HCT116 (cell line): ENCODE measurements at regions not wholly inside any gene's neighbourhood (a gene's known extent, or its start where the extent isn't known, plus 50 kb on each side); places are given as distances from the start of the nearest gene placed in this dataset.

Experiments used
- ATAC-seq: fragments of 200-7000 bp; cut with Tn5 transposase; 2 replicates; pipeline ENCODE4 v1.9.1; 2020; ENCODE audit warnings: mild to moderate bottlenecking, moderate library complexity
- BruUV-seq: library from RNA; stranded (reverse); fragments of 400-500 nt; replicated peaks from 2 replicates; lab custom pipeline; 2021; lab: Mats Ljungman, UMichigan
- CTCF ChIA-PET: fragments of 300-600 bp; sonication (Branson Sonifier 250); formaldehyde crosslinking; loops from one replicate; lab custom pipeline; 2021; ENCODE audit warnings: antibody characterized with exemption; lab: Charles Lee
- POLR2A ChIA-PET: fragments of 300-600, 350-600 bp; sonication (Branson Sonifier 250); formaldehyde crosslinking; loops from one replicate; lab custom pipeline; 2021; ENCODE audit warnings: antibody characterized with exemption; lab: Charles Lee
- RAD21 ChIA-PET, 2 experiments: fragments of 300-600 bp; sonication (Branson Sonifier 250); formaldehyde crosslinking; loops; one replicate each; lab custom pipeline; 2023; ENCODE audit warnings: low total read pairs in 2 of 2; ENCODE audit not compliant: uncharacterized antibody in 2 of 2, unreplicated experiment in 2 of 2, low non-redundant PET in 1 of 2; lab: Charles Lee
- DNase-seq: peaks from one replicate; pipeline ENCODE4 v3.0.0-alpha.2; 2010; ENCODE audit warnings: low read depth, low spot score
- H2AFZ ChIP-seq: fragments of 200-600 bp; shearing (Covaris generic), sonication (generic); 2 replicates; pipeline ENCODE4 v1.6.1; 2017; ENCODE audit warnings: low read depth, mixed run types, mixed read lengths, antibody characterized with exemption, low read length; ENCODE audit not compliant: poor library complexity, severe bottlenecking
- H3K27ac ChIP-seq: 2 replicates; pipeline ENCODE4 v1.5.1; 2012; ENCODE audit warnings: low read depth, low read length
- H3K27me3 ChIP-seq: fragments of 200-600 bp; sonication (generic); 2 replicates; pipeline ENCODE4 v1.6.1; 2016; ENCODE audit warnings: mixed run types, low read length, mixed read lengths; ENCODE audit not compliant: insufficient read depth
- H3K36me3 ChIP-seq, 2 experiments: fragments of 200-500 bp in 1 of 2; fragments of 200-600 bp in 1 of 2; sonication (Bioruptor generic) in 1 of 2; sonication (generic) in 1 of 2; 2 replicates each; pipeline versions ENCODE4 v1.5.1 to v1.6.1; 2014 to 2016; ENCODE audit warnings: low read length in 2 of 2, inconsistent platforms in 1 of 2, mixed read lengths in 1 of 2, mixed run types in 1 of 2; ENCODE audit not compliant: insufficient read depth in 2 of 2, control insufficient read depth in 1 of 2
- H3K4me1 ChIP-seq, 2 experiments: fragments of 200-600 bp in 1 of 2; sonication (generic) in 1 of 2; 2 replicates each; pipeline versions ENCODE4 v1.5.1 to v1.6.1; 2012 to 2017; ENCODE audit warnings: low read length in 2 of 2, inconsistent platforms in 1 of 2, mild to moderate bottlenecking in 1 of 2, mixed read lengths in 1 of 2, mixed run types in 1 of 2, moderate library complexity in 1 of 2; ENCODE audit not compliant: insufficient read depth in 2 of 2, control insufficient read depth in 1 of 2
- H3K4me2 ChIP-seq: fragments of 200-600 bp; sonication (generic); 2 replicates; pipeline ENCODE4 v1.6.1; 2017; ENCODE audit warnings: mixed run types, low read length, mixed read lengths
- H3K4me3 ChIP-seq, 2 experiments: fragments of 200-600 bp in 1 of 2; sonication (generic) in 1 of 2; replicated peaks in 1 of 2; 2 replicates each; pipeline ENCODE4 v1.5.1; 2011 to 2016; ENCODE audit warnings: low read length in 2 of 2, control low read depth in 1 of 2, low read depth in 1 of 2, mild to moderate bottlenecking in 1 of 2, mixed read lengths in 1 of 2, mixed run types in 1 of 2
- H3K79me2 ChIP-seq: fragments of 200-600 bp; sonication (generic); 2 replicates; pipeline ENCODE4 v1.6.1; 2017; ENCODE audit warnings: mild to moderate bottlenecking, mixed run types, low read length, moderate library complexity, mixed read lengths; ENCODE audit not compliant: insufficient read depth
- H3K9ac ChIP-seq: fragments of 200-600 bp; sonication (generic); 2 replicates; pipeline ENCODE4 v1.6.1; 2016; ENCODE audit warnings: low read length, mixed read lengths
- H3K9me2 ChIP-seq: fragments of 200-600 bp; sonication (generic), shearing (Covaris generic); 2 replicates; pipeline ENCODE4 v1.6.1; 2017; ENCODE audit warnings: mixed run types, mild to moderate bottlenecking, moderate library complexity; ENCODE audit not compliant: insufficient read depth
- H3K9me3 ChIP-seq, 2 experiments: fragments of 200-500 bp in 1 of 2; fragments of 200-600 bp in 1 of 2; sonication (Bioruptor generic) in 1 of 2; sonication (generic) in 1 of 2; 2 replicates each; pipeline ENCODE4 v1.6.1; 2014 to 2017; ENCODE audit warnings: low read length in 2 of 2, mixed read lengths in 2 of 2, inconsistent platforms in 1 of 2, low read depth in 1 of 2, mild to moderate bottlenecking in 1 of 2, mixed run types in 1 of 2, moderate library complexity in 1 of 2; ENCODE audit not compliant: control insufficient read depth in 1 of 2, insufficient read depth in 1 of 2
- H4K20me1 ChIP-seq: fragments of 200-600 bp; sonication (generic), shearing (Covaris generic); 2 replicates; pipeline ENCODE4 v1.6.1; 2017; ENCODE audit warnings: mixed run types, mild to moderate bottlenecking, moderate library complexity; ENCODE audit not compliant: insufficient read depth
- CBX3 ChIP-seq: IDR thresholded peaks from 2 replicates; pipeline ENCODE4 v1.6.1; 2012; ENCODE audit warnings: low read depth
- CEBPB ChIP-seq: IDR thresholded peaks from 2 replicates; pipeline ENCODE4 v1.6.1; 2012; ENCODE audit warnings: low read depth
- EGR1 ChIP-seq: IDR thresholded peaks from 2 replicates; pipeline ENCODE4 v1.6.1; 2012; ENCODE audit warnings: low read depth
- ELF1 ChIP-seq: IDR thresholded peaks from 2 replicates; pipeline ENCODE4 v1.6.1; 2012; ENCODE audit warnings: low read depth, borderline replicate concordance
- EZH2phosphoT487 ChIP-seq: fragments of 200-600 bp; IDR thresholded peaks from 2 replicates; pipeline ENCODE4 v1.6.1; 2018; ENCODE audit warnings: antibody characterized with exemption, borderline replicate concordance
- FOSL1 ChIP-seq: IDR thresholded peaks from 2 replicates; pipeline ENCODE4 v1.6.1; 2012; ENCODE audit warnings: low read depth
- JUND ChIP-seq: IDR thresholded peaks from 2 replicates; pipeline ENCODE4 v1.6.1; 2012
- POLR2A ChIP-seq: IDR thresholded peaks from 2 replicates; pipeline ENCODE4 v1.7.0; 2011; ENCODE audit warnings: borderline replicate concordance; ENCODE audit not compliant: insufficient read depth, insufficient read length; ENCODE audit errors: extremely low read depth
- POLR2AphosphoS5 ChIP-seq: IDR thresholded peaks from 2 replicates; pipeline ENCODE4 v1.6.1; 2011; ENCODE audit warnings: mild to moderate bottlenecking, low read depth, low read length, moderate library complexity
- RAD21 ChIP-seq: IDR thresholded peaks from 2 replicates; pipeline ENCODE4 v1.6.1; 2012; ENCODE audit warnings: low read depth, mild to moderate bottlenecking
- SIN3A ChIP-seq: IDR thresholded peaks from 2 replicates; pipeline ENCODE4 v1.6.1; 2012; ENCODE audit warnings: low read depth
- SP1 ChIP-seq: IDR thresholded peaks from 2 replicates; pipeline ENCODE4 v1.6.1; 2012; ENCODE audit warnings: low read depth
- SRF ChIP-seq: IDR thresholded peaks from 2 replicates; pipeline ENCODE4 v1.6.1; 2012; ENCODE audit warnings: low read depth
- TCF7L2 ChIP-seq: IDR thresholded peaks from 2 replicates; pipeline ENCODE4 v1.7.0; 2011; ENCODE audit warnings: borderline replicate concordance, inconsistent platforms; ENCODE audit not compliant: insufficient read depth, insufficient read length; ENCODE audit errors: extremely low read depth
- YY1 ChIP-seq: IDR thresholded peaks from 2 replicates; pipeline ENCODE4 v1.6.1; 2011; ENCODE audit warnings: low read length, low read depth, moderate library complexity, mild to moderate bottlenecking; ENCODE audit not compliant: insufficient replicate concordance; ENCODE audit errors: extremely low read depth
- ZFX ChIP-seq: fragments of 450-650 bp; IDR thresholded peaks from 2 replicates; pipeline ENCODE4 v1.6.1; 2017
- intact Hi-C: fragments of 100-400 bp; cut with micrococcal nuclease; formaldehyde crosslinking; loops from 2 replicates; pipeline ENCODE4 v1.10.0; 2022
- TF ChIP-seq, protein P1 (sequence below): IDR thresholded peaks from 2 replicates; pipeline ENCODE4 v1.6.1; 2012
- TF ChIP-seq, protein P2 (sequence below): IDR thresholded peaks from 2 replicates; pipeline ENCODE4 v1.6.1; 2011; ENCODE audit warnings: mild to moderate bottlenecking, low read length, moderate library complexity; ENCODE audit not compliant: insufficient replicate concordance; ENCODE audit errors: extremely low read depth

DNA sequence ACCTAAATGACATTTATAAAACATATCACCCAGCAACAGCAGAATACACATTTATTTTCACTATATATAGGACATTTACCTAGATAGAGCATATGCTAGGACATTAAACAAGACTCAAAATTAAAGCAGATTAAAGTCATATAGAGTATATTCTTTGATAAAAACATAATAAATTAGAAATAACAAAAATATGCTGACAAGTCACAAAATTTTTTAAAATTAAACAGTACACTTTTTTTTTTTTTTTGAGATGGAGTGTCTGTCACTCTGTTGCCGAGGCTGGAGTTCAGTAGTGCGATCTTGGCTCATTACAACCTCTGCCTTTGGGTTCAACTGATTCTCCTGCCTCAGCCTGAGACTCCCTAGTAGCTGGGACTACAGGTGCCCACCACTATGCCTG is 758.9 kb upstream of the NRXN1 start (continued):
- TF ChIP-seq, protein P1, sequence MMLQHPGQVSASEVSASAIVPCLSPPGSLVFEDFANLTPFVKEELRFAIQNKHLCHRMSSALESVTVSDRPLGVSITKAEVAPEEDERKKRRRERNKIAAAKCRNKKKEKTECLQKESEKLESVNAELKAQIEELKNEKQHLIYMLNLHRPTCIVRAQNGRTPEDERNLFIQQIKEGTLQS = no peak
- TF ChIP-seq FOSL1 = no peak
- no peak for TF ChIP-seq CBX3
- no peak for TF ChIP-seq EZH2phosphoT487
- TF ChIP-seq, all 23 proteins: peak for 0

DNA sequence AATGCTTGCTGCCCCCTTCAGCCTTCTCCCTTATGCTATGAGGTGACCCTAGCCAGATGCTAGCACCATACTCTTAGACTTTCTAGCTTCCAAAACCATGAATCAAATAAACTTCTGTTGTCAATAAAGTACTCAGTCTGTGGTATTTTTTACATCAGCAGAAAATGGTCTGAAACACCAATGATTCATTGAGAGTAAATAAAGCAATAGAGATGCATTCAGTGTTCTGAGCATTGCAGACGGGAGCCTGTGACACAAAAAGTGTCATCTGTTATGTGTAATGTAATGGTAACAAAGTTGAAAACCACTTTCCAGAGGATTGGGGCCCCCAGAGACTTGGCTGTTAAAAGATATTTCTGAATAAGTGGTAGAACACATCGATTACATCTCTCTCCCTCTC is 758.0 kb upstream of the NRXN1 start:
- ATAC-seq (no peak), DNase-seq (no peak)
- BruUV-seq = no TSS peak
- no peak overlapping the region for H3K27ac ChIP-seq
- H2AFZ ChIP-seq = no peak overlapping the region
- no peaks in the 10 kb centered on the region for H3K9me2 ChIP-seq
- H3K79me2 ChIP-seq = no peaks in the 10 kb centered on the region
- H4K20me1 ChIP-seq = no peaks in the 10 kb centered on the region
- no peak overlapping the region for H3K9ac ChIP-seq
- H3K4me2 ChIP-seq = no peak overlapping the region
- ChIA-PET POLR2A (no interaction called here), CTCF (no interaction called here)
- H3K27me3 ChIP-seq = no peaks in the 10 kb centered on the region
- H3K36me3 ChIP-seq = no peaks in the 10 kb centered on the region
- no peaks in the 10 kb centered on the region for H3K4me1 ChIP-seq
- TF ChIP-seq POLR2A (no peak), JUND (no peak), POLR2AphosphoS5 (no peak), CBX3 (no peak), TCF7L2 (no peak), YY1 (no peak), SP1 (no peak), ZFX (no peak), SIN3A (no peak), FOSL1 (no peak), ELF1 (no peak), RAD21 (no peak), EZH2phosphoT487 (no peak), CEBPB (no peak), SRF (no peak), EGR1 (no peak)
- TF ChIP-seq, protein P1 = no peak
- TF ChIP-seq, protein P2, sequence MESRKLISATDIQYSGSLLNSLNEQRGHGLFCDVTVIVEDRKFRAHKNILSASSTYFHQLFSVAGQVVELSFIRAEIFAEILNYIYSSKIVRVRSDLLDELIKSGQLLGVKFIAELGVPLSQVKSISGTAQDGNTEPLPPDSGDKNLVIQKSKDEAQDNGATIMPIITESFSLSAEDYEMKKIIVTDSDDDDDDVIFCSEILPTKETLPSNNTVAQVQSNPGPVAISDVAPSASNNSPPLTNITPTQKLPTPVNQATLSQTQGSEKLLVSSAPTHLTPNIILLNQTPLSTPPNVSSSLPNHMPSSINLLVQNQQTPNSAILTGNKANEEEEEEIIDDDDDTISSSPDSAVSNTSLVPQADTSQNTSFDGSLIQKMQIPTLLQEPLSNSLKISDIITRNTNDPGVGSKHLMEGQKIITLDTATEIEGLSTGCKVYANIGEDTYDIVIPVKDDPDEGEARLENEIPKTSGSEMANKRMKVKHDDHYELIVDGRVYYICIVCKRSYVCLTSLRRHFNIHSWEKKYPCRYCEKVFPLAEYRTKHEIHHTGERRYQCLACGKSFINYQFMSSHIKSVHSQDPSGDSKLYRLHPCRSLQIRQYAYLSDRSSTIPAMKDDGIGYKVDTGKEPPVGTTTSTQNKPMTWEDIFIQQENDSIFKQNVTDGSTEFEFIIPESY = no peak
- TF ChIP-seq, all 23 proteins: peak for 0
- no peaks in the 10 kb centered on the region for H3K9me3 ChIP-seq
- RAD21 ChIA-PET = no interaction called here
- intact Hi-C loops = no loop called here
- no peak overlapping the region for H3K4me3 ChIP-seq
